Left hindlimb (tissue), 1 donor: ENCODE measurements at regions not wholly inside any gene's neighbourhood (a gene's known extent, or its start where the extent isn't known, plus 50 kb on each side); places are given as distances from the start of the nearest gene placed in this dataset.
"Not testable (repeated sequence)": the region's sequence is repeated elsewhere in the genome, so short reads cannot be mapped to it uniquely, and the experiment has no call there.

ENCODE experiments used
- DNase-seq: peaks from one replicate; pipeline ENCODE4 v3.0.0-alpha.2; 2018

GRCh38 chr5:33162057-33162456 is 278.7 kb upstream of the TARS1 start:
- DNase-seq, result no peak

- DNase-seq, result no peak
These were observed 274.2 kb upstream of the TARS1 start for GRCh38 chr5:33166522-33166921.

- DNase-seq, result no peak
These were observed 273.8 kb upstream of the TARS1 start for GRCh38 chr5:33166948-33167347.

- no peak for DNase-seq
These were observed 273.2 kb upstream of the TARS1 start for GRCh38 chr5:33167541-33167940.

- DNase-seq, result no peak
These were observed 270.4 kb upstream of the TARS1 start for GRCh38 chr5:33170411-33170810.

- no peak for DNase-seq
These were observed 266.4 kb upstream of the TARS1 start for GRCh38 chr5:33174383-33174782.

GRCh38 chr5:33179301-33179700 is 261.5 kb upstream of the TARS1 start:
- DNase-seq, result no peak

GRCh38 chr5:33180900-33181299 is 259.9 kb upstream of the TARS1 start:
- no peak for DNase-seq

- DNase-seq, result no peak
These were observed 257.8 kb upstream of the TARS1 start for GRCh38 chr5:33182986-33183385.

- DNase-seq, result no peak
These were observed 256.4 kb upstream of the TARS1 start for GRCh38 chr5:33184367-33184766.

GRCh38 chr5:33188089-33188488 is 252.7 kb upstream of the TARS1 start:
- DNase-seq, result no peak

GRCh38 chr5:33194914-33195313 is 245.9 kb upstream of the TARS1 start:
- DNase-seq, result no peak

GRCh38 chr5:33195431-33196165 is 245.2 kb upstream of the TARS1 start:
- DNase-seq, result no peak

GRCh38 chr5:33198836-33199235 is 241.9 kb upstream of the TARS1 start:
- no peak for DNase-seq

GRCh38 chr5:33203931-33204330 is 236.8 kb upstream of the TARS1 start:
- no peak for DNase-seq

GRCh38 chr5:33205079-33205478 is 235.7 kb upstream of the TARS1 start:
- no peak for DNase-seq

GRCh38 chr5:33205727-33206410 is 234.9 kb upstream of the TARS1 start:
- DNase-seq, result no peak

- no peak for DNase-seq
These were observed 233.7 kb upstream of the TARS1 start for GRCh38 chr5:33206962-33207506.

GRCh38 chr5:33209252-33209651 is 231.5 kb upstream of the TARS1 start:
- no peak for DNase-seq

- DNase-seq, result not testable (repeated sequence)
These were observed 230.5 kb upstream of the TARS1 start for GRCh38 chr5:33210221-33210620.

- DNase-seq, result no peak
These were observed 229.8 kb upstream of the TARS1 start for GRCh38 chr5:33210978-33211377.

GRCh38 chr5:33212439-33212838 is 228.3 kb upstream of the TARS1 start:
- DNase-seq, result no peak

- DNase-seq, result no peak
These were observed 227.9 kb upstream of the TARS1 start for GRCh38 chr5:33212900-33213299.

GRCh38 chr5:33223563-33224284 is 217.0 kb upstream of the TARS1 start:
- DNase-seq, result no peak
